IPS DF 4.7 (cell line): ENCODE measurements at regions not wholly inside any gene's neighbourhood (a gene's known extent, or its start where the extent isn't known, plus 50 kb on each side); places are given as distances from the start of the nearest gene placed in this dataset.

ENCODE experiments used
- DNase-seq: peaks from one replicate; pipeline ENCODE4 v3.0.0-alpha.2; 2013; ENCODE audit warnings: low spot score; ENCODE audit errors: extremely low read depth

GRCh38 chr6:225121-225721 lies 67.1 kb upstream of the DUSP22 start:
- DNase-seq, result no peak

DNA sequence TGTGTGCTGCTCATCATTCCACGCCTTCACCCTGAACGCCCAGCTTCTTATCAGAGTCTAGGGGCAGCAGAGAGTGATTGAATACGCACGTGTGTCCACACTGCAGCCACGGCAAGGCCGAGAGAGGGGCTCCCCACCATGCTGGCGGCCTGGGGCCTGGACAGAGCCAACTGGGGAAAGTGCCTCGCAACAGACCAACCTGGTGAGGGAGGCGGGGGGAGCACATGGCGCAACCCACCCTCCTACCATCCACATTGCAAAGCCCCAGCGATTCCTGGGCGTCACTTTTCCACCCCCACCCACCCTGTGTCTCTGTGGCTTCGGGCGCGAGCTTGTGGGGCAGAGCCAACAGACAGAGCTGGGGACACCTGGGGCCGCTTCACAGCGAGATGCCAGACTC lies 66.4 kb upstream of the DUSP22 start:
- DNase-seq, result no peak

DNA sequence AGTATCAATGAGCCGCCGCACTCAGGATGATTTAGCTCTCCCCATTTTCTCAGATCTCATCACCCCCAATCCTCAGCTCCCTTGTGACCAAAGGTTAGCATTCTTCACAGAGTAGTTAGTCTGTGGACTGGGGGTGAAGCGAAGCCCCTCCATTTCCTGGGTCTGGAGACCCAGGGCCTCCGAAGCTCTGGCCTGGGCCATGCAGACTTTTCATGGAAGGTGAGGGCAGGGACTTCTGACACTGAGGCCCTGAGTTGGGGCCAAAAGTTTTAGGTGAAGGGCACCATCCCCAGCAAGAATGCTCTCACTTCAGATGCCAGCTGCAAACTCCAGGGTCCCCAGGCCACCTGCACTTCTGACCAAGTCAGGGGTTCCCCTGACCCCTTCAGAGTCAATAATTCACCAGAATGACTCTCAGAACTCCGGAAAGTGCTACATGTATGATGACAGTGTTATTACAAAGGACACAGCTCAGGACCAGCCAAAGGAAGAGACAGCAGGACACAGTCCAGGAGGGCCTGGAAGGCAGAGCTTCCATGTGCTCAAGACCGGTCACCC lies 65.7 kb upstream of the DUSP22 start:
- DNase-seq, result no peak

DNA sequence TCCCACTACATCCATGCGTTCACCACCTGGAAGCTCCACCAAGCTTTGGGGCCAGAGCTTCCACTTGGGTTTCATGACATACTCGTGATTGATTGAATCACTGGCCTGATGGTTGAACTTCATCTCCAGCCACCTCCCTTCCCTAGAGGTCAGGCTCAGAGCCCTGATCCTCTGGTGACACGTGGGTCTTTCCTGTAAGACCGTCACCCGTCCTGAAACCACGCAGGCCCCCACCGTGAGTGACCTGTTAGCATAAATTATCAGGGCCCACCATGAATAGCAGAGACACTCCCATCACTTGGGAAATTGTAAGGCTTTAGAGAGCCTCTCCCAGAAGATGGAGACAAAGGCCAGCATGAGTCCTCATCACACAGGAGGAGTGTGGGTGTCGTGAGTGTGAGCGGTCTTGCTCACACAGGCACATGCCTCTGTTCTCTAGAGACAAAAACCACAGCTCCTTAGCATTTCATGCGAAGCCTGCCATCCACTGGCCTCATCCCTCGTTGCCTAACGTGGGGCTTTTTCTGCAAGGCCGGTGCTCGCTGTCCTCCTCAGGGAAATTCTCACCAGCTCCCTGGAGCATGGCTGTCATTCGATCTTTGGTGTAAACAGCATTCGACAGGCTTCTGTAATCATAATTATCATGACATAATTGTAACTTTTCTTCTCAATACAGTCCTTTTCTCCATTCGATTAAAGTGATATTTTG lies 65.1 kb upstream of the DUSP22 start:
- no peak for DNase-seq

- DNase-seq, result no peak
Measured at GRCh38 chr6:227812-228338, 64.4 kb upstream of the DUSP22 start.

DNA sequence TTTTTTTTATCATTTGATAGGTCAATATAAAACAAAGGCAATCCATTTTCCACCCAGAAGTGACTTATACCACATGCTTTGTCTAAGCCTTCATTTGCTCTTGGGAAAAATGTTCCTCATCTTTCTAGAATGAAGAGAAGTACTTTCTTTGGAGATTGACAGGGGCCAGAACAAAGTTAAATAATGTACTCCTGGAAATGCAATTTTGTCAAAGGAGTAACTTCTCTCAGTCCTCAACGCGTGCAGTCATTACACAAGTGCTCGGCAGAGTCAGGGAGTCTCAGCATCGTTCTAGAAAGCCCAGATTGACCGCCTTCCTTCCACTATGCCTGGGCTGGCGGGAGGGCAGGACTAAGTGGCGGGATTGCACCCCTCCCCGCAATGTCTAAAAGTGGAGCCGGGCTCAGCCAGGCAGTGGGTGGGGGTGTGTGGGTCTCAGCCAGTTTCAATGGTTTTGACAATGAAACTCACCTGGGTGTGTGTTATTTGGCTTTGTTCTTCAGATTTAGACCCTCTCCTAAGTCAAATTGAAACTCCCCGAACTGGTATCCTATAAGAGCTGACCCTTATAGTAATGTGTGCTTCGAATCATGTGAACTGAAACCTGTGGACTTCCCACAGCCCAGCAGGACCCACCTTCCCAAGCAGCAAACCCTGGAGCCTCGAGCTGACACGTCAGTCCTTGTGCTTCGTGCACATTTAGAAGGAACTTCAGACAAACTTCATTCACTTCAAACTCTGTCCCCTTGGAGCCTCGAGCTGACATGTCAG lies 63.2 kb upstream of the DUSP22 start:
- no peak for DNase-seq

GRCh38 chr6:231779-232178 lies 60.5 kb upstream of the DUSP22 start:
- DNase-seq, result no peak

GRCh38 chr6:232982-233640 lies 59.2 kb upstream of the DUSP22 start:
- DNase-seq, result no peak

- no peak for DNase-seq
Measured at GRCh38 chr6:234706-235372, 57.4 kb upstream of the DUSP22 start.

GRCh38 chr6:235763-236360 lies 56.4 kb upstream of the DUSP22 start:
- no peak for DNase-seq

GRCh38 chr6:236519-236918 lies 55.8 kb upstream of the DUSP22 start:
- no peak for DNase-seq

- DNase-seq, result no peak
Measured at GRCh38 chr6:240151-240550, 52.1 kb upstream of the DUSP22 start.

DNA sequence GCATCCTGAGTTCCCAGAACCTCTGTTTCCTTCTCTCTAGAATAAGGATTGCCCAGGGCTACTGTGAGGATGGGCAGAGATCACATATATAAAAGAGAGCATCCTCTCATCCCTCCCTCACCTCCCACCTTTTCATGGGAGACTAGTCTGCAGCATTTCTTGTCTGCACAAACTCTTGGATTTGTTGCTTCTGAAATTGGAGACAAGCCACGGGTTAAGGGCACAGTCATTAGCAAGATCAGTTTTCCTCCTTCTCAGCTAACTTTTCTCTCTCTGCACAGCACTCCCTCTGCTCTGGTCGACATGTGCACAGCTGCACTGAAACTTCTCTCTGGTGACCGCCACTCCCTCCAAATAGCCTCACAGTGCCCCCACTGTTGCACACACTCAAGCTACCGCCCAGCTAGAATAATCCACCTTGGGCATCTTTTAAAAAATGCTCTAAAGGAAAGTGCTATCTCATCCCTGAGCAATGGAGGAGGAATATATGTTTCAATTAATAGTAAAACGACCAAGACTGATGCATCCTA lies 50.9 kb upstream of the DUSP22 start:
- no peak for DNase-seq
